RWPE2 (cell line): ENCODE measurements at regions not wholly inside any gene's neighbourhood (a gene's known extent, or its start where the extent isn't known, plus 50 kb on each side); places are given as distances from the start of the nearest gene placed in this dataset.

Experiments used
- ATAC-seq: fragments of 200-7000 bp; cut with Tn5 transposase; 3 replicates; pipeline ENCODE4 v1.9.1; 2021; ENCODE audit warnings: low read depth
- DNase-seq: peaks from one replicate; pipeline ENCODE4 v3.0.0-alpha.2; 2020; ENCODE audit warnings: low spot score
- H3K27ac ChIP-seq: fragments of 450-650 bp; 2 replicates; pipeline ENCODE4 v1.5.1; 2017; ENCODE audit warnings: mild to moderate bottlenecking; ENCODE audit not compliant: poor library complexity, severe bottlenecking
- H3K27me3 ChIP-seq: fragments of 250-450 bp; sonication (Bioruptor Pico); 2 replicates; pipeline ENCODE4 v1.5.1; 2021; ENCODE audit warnings: mild to moderate bottlenecking, moderate library complexity; ENCODE audit not compliant: insufficient read depth, poor library complexity, severe bottlenecking
- H3K36me3 ChIP-seq: fragments of 250-450 bp; sonication (Bioruptor Pico); 2 replicates; pipeline ENCODE4 v1.5.1; 2020; ENCODE audit warnings: low read depth, mild to moderate bottlenecking, moderate library complexity
- H3K4me1 ChIP-seq: fragments of 250-450 bp; sonication (Bioruptor Pico); 2 replicates; pipeline ENCODE4 v1.5.1; 2021; ENCODE audit warnings: mild to moderate bottlenecking, moderate library complexity; ENCODE audit not compliant: insufficient read depth, poor library complexity, severe bottlenecking
- H3K4me3 ChIP-seq: fragments of 250-450 bp; sonication (Bioruptor Pico); 2 replicates; pipeline ENCODE4 v1.5.1; 2021; ENCODE audit warnings: mild to moderate bottlenecking, moderate library complexity; ENCODE audit not compliant: severe bottlenecking
- H3K9me3 ChIP-seq: fragments of 250-450 bp; sonication (Bioruptor Pico); 2 replicates; pipeline ENCODE4 v1.5.1; 2021; ENCODE audit warnings: mild to moderate bottlenecking, moderate library complexity; ENCODE audit not compliant: severe bottlenecking
- TF ChIP-seq, protein P1 (sequence below): fragments of 450-650 bp; IDR thresholded peaks from one replicate; pipeline ENCODE4 v1.5.1; 2017; ENCODE audit warnings: mild to moderate bottlenecking, moderate library complexity; ENCODE audit not compliant: poor library complexity, severe bottlenecking

DNA sequence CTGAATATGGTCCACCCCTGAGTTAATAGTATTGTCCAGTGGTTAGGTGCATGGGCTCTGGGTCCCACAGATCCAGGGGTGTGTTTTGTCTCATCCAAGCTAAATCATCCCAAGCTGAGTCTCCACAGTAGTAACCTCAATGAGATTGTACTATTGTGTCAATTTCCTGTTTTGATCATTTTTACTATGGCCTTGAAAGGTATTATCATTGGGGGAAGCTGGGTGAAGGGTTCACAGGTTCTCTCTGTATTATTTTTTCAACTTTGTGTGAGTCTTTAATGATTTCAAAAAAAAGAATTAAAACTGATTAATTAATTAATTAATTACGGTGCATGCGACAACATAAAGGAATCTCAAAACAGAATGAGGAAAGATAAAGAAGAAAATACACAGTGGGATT, 266.1 kb downstream of the MN1 start:
- Histone ChIP-seq H3K4me1 (no peaks in the 10 kb centered on the region), H3K4me3 (no peak overlapping the region), H3K36me3 (no peaks in the 10 kb centered on the region), H3K27me3 (no peaks in the 10 kb centered on the region), H3K27ac (no peak overlapping the region), H3K9me3 (no peaks in the 10 kb centered on the region)
- no peak for DNase-seq
- ATAC-seq = no peak
- TF ChIP-seq, protein P1, sequence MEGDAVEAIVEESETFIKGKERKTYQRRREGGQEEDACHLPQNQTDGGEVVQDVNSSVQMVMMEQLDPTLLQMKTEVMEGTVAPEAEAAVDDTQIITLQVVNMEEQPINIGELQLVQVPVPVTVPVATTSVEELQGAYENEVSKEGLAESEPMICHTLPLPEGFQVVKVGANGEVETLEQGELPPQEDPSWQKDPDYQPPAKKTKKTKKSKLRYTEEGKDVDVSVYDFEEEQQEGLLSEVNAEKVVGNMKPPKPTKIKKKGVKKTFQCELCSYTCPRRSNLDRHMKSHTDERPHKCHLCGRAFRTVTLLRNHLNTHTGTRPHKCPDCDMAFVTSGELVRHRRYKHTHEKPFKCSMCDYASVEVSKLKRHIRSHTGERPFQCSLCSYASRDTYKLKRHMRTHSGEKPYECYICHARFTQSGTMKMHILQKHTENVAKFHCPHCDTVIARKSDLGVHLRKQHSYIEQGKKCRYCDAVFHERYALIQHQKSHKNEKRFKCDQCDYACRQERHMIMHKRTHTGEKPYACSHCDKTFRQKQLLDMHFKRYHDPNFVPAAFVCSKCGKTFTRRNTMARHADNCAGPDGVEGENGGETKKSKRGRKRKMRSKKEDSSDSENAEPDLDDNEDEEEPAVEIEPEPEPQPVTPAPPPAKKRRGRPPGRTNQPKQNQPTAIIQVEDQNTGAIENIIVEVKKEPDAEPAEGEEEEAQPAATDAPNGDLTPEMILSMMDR = no peak

DNA sequence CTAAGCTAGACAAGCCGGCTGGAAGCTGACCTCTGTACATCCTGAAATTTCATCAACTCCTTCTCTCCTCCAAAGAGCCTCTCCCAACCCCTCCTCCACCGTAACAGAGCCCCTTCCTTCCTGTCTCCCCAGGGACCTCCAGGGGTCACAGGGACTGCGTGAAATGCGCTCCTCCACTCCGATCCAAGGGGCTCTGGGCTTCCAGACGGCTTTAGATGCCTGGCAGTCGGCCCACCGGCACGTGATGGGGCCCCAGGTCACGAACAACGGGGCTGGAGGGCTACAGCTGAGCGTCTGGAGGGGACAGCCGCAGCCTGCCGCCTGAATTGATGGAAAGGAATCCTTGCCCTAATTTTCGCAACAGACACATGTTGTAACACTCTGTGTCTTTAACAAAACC, 264.1 kb downstream of the MN1 start:
- ATAC-seq (no peak), DNase-seq (no peak)
- no peaks in the 10 kb centered on the region for H3K27me3 ChIP-seq
- no peaks in the 10 kb centered on the region for H3K4me1 ChIP-seq
- no peaks in the 10 kb centered on the region for H3K36me3 ChIP-seq
- TF ChIP-seq, protein P1 = no peak
- H3K9me3 ChIP-seq = no peaks in the 10 kb centered on the region
- H3K4me3 ChIP-seq = no peak overlapping the region
- H3K27ac ChIP-seq = no peak overlapping the region

DNA sequence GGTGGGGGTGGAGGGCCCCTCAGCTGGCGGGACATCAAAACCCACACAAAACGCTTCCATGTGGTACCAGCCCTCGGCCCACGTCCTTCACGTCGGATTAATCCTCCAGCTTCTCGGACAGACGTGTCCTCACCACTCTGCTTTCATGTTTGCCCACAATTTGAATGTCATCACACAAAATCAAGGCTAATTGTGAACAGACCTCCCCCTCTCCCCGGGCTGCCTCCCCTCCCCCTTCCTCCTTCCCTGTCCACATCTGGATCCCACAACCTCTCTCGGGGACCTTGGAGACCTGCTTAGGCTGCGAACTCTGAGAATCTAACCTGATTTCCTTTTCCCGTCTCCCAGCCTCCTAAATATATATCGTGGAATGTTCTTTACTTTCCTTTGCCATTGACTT, 262.9 kb downstream of the MN1 start:
- Histone ChIP-seq H3K4me1 (no peaks in the 10 kb centered on the region), H3K27me3 (no peaks in the 10 kb centered on the region), H3K9me3 (no peaks in the 10 kb centered on the region), H3K36me3 (no peaks in the 10 kb centered on the region), H3K4me3 (no peak overlapping the region), H3K27ac (no peak overlapping the region)
- TF ChIP-seq, protein P1 = no peak
- ATAC-seq (no peak), DNase-seq (no peak)

DNA sequence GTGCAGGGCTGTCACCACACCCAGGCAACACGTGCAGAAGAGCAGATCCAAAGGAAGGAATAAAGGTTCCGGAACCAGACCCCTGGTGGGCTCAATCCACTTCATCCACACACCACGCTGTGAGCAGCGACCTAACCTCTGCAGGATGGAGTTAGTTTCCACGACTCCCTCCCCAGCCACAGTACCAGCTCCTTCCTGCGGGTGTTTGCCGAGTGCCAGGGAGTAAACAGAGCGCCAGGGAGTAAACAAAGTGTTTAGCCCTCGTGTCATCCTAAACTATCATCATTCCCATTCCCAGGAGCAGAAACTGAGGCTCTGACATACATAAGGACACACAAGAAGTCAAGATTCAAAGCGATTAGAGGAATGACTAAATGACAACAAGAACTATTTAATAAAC, 261.3 kb downstream of the MN1 start:
- ATAC-seq = no peak
- no peaks in the 10 kb centered on the region for H3K36me3 ChIP-seq
- TF ChIP-seq, protein P1 = no peak
- no peak overlapping the region for H3K4me3 ChIP-seq
- no peaks in the 10 kb centered on the region for H3K27me3 ChIP-seq
- H3K27ac ChIP-seq = no peak overlapping the region
- DNase-seq = no peak
- no peaks in the 10 kb centered on the region for H3K9me3 ChIP-seq
- no peaks in the 10 kb centered on the region for H3K4me1 ChIP-seq

DNA sequence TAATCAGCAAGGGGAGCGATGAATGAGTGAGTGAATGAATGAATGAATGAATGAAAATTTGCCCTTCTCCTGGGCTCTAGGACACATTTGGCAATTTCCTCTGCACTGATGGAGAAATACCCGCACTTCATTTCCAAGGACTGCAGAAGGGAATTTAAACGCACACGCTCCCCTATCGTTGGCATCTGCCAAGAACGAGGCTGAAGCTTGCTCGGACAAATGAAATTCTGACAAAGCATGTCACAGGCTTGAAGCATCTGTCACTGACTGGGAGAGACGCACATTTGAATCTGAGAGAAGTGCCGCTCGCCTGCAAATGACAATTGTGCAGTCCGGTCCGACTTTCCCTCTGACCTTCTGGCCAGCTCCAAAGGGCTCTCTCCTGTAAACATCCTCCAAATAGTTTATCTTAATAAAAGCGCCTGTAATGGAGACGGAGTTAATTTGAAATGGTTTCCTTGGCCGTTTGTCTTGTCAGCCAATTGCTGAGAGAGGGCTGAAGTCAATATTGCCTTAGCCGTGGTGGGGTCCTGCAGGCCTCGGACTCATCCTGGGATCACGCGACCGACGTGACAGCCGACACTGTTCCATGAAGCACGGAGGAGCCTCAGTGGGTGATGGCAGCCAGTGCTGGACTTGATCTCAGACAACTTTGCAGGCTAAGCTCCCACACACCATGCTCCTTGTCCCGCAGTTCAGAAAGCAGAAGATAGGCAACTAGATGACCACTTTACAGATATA, 260.7 kb downstream of the MN1 start:
- no peaks in the 10 kb centered on the region for H3K27me3 ChIP-seq
- TF ChIP-seq, protein P1 = no peak

More for the DNA sequence above, 260.7 kb downstream of the MN1 start:
- DNase-seq (no peak), ATAC-seq (no peak)
- no peaks in the 10 kb centered on the region for H3K9me3 ChIP-seq
- no peak overlapping the region for H3K27ac ChIP-seq
- H3K4me1 ChIP-seq = no peaks in the 10 kb centered on the region
- H3K4me3 ChIP-seq = no peak overlapping the region
- no peaks in the 10 kb centered on the region for H3K36me3 ChIP-seq
